GM12892 (cell line): ENCODE measurements at regions not wholly inside any gene's neighbourhood (a gene's known extent, or its start where the extent isn't known, plus 50 kb on each side); places are given as distances from the start of the nearest gene placed in this dataset.
"Not testable (repeated sequence)": the region's sequence is repeated elsewhere in the genome, so short reads cannot be mapped to it uniquely, and the experiment has no call there.

ENCODE experiments used
- POLR2A ChIP-seq: IDR thresholded peaks from 2 replicates; pipeline ENCODE4 v1.6.1; 2011; ENCODE audit warnings: low read depth, low read length, control low read depth
- POLR2AphosphoS5 ChIP-seq: IDR thresholded peaks from 2 replicates; pipeline ENCODE4 v1.6.1; 2011; ENCODE audit warnings: low read depth, low read length, control low read depth

- not testable (repeated sequence) for TF ChIP-seq POLR2A, POLR2AphosphoS5
Measured at GRCh38 chr1:165092542-165093162, 263.9 kb downstream of the LMX1A start.
